NT2/D1 (cell line): ENCODE measurements at regions not wholly inside any gene's neighbourhood (a gene's known extent, or its start where the extent isn't known, plus 50 kb on each side); places are given as distances from the start of the nearest gene placed in this dataset.

Experiments used
- SUZ12 ChIP-seq: IDR thresholded peaks from 2 replicates; pipeline ENCODE4 v1.6.1; 2011; ENCODE audit not compliant: insufficient read length, insufficient read depth; ENCODE audit errors: extremely low read depth
- YY1 ChIP-seq: IDR thresholded peaks from 2 replicates; pipeline ENCODE4 v1.6.1; 2011; ENCODE audit not compliant: insufficient read length, insufficient read depth
- ZNF274 ChIP-seq: IDR thresholded peaks from 2 replicates; pipeline ENCODE4 v1.6.1; 2011; ENCODE audit warnings: mild to moderate bottlenecking, low read depth, low read length

GRCh38 chr1:2948751-2949680 is 72.3 kb upstream of the ACTRT2 start:
- TF ChIP-seq YY1 (no peak), ZNF274 (no peak), SUZ12 (no peak)
